ENCODE measurements at regions not wholly inside any gene's neighbourhood (a gene's known extent, or its start where the extent isn't known, plus 50 kb on each side); places are given as distances from the start of the nearest gene placed in this dataset.

- no peak for TF ChIP-seq POLR2A (IDR thresholded peaks at IDR 0.05)
- no peak for TF ChIP-seq CTCF (IDR thresholded peaks at IDR 0.05)
Measured at GRCh38 chr2:221276033-221276432, 296.1 kb downstream of the EPHA4 start.
